H9 (cell line): ENCODE measurements at regions not wholly inside any gene's neighbourhood (a gene's known extent, or its start where the extent isn't known, plus 50 kb on each side); places are given as distances from the start of the nearest gene placed in this dataset.

Experiments
- DNase-seq: peaks from one replicate; pipeline ENCODE4 v3.0.0-alpha.2; 2017
- H2AFZ ChIP-seq: one replicate; pipeline ENCODE4 v1.6.1; 2013; ENCODE audit warnings: mild to moderate bottlenecking, low read length, control low read depth, moderate library complexity
- H2AK5ac ChIP-seq: 2 replicates; pipeline ENCODE4 v1.6.1; 2013; ENCODE audit warnings: low read length, control low read depth, mixed read lengths; ENCODE audit not compliant: insufficient read length
- H2BK120ac ChIP-seq: one replicate; pipeline ENCODE4 v1.6.1; 2013; ENCODE audit warnings: low read depth, mild to moderate bottlenecking, low read length, control low read depth, inconsistent platforms; ENCODE audit not compliant: poor library complexity, severe bottlenecking
- H2BK12ac ChIP-seq: 2 replicates; pipeline ENCODE4 v1.6.1; 2013; ENCODE audit warnings: low read length, control low read depth, mixed read lengths, low read depth; ENCODE audit not compliant: insufficient read length
- H2BK15ac ChIP-seq: 2 replicates; pipeline ENCODE4 v1.6.1; 2013; ENCODE audit warnings: low read depth, low read length, control low read depth
- H2BK20ac ChIP-seq: one replicate; pipeline ENCODE4 v1.6.1; 2013; ENCODE audit warnings: low read depth, mild to moderate bottlenecking, low read length, control low read depth, inconsistent platforms; ENCODE audit not compliant: poor library complexity, severe bottlenecking
- H2BK5ac ChIP-seq: 2 replicates; pipeline ENCODE4 v1.6.1; 2013; ENCODE audit warnings: low read length, control low read depth, mixed read lengths; ENCODE audit not compliant: insufficient read length
- H3K14ac ChIP-seq: 2 replicates; pipeline ENCODE4 v1.6.1; 2013; ENCODE audit warnings: low read length, control low read depth; ENCODE audit not compliant: insufficient read depth
- H3K18ac ChIP-seq: 2 replicates; pipeline ENCODE4 v1.6.1; 2013; ENCODE audit warnings: low read depth, mild to moderate bottlenecking, mixed read lengths, low read length, control low read depth; ENCODE audit not compliant: insufficient read length
- H3K23ac ChIP-seq: 2 replicates; pipeline ENCODE4 v1.6.1; 2013; ENCODE audit warnings: low read length, control low read depth, mixed read lengths, low read depth; ENCODE audit not compliant: insufficient read length
- H3K23me2 ChIP-seq: 2 replicates; pipeline ENCODE4 v1.6.1; 2013; ENCODE audit warnings: low read depth, mild to moderate bottlenecking, mixed read lengths, low read length, control low read depth; ENCODE audit not compliant: insufficient read length, poor library complexity, severe bottlenecking
- H3K27ac ChIP-seq: 2 replicates; pipeline ENCODE4 v1.5.1; 2013; ENCODE audit warnings: low read length, control low read depth, mixed read lengths, low read depth; ENCODE audit not compliant: insufficient read length
- H3K27me3 ChIP-seq: 2 replicates; pipeline ENCODE4 v1.6.1; 2013; ENCODE audit warnings: low read length, control low read depth, inconsistent platforms; ENCODE audit not compliant: insufficient read depth
- H3K4ac ChIP-seq: 2 replicates; pipeline ENCODE4 v1.6.1; 2013; ENCODE audit warnings: low read depth, mild to moderate bottlenecking, control low read depth, inconsistent platforms, low read length, moderate library complexity
- H3K4me1 ChIP-seq: 2 replicates; pipeline ENCODE4 v1.6.1; 2013; ENCODE audit warnings: low read length, control low read depth, inconsistent platforms; ENCODE audit not compliant: insufficient read depth
- H3K4me2 ChIP-seq: 2 replicates; pipeline ENCODE4 v1.6.1; 2013; ENCODE audit warnings: low read length, control low read depth, mixed read lengths; ENCODE audit not compliant: insufficient read length, insufficient read depth
- H3K56ac ChIP-seq: 2 replicates; pipeline ENCODE4 v1.6.1; 2013; ENCODE audit warnings: low read depth, mild to moderate bottlenecking, mixed read lengths, low read length, control low read depth; ENCODE audit not compliant: insufficient read length
- H3K79me1 ChIP-seq: 2 replicates; pipeline ENCODE4 v1.6.1; 2013; ENCODE audit warnings: low read depth, mild to moderate bottlenecking, moderate library complexity, low read length, control low read depth, inconsistent platforms; ENCODE audit not compliant: insufficient read depth, poor library complexity, severe bottlenecking
- H3K79me2 ChIP-seq: 2 replicates; pipeline ENCODE4 v1.6.1; 2013; ENCODE audit warnings: low read length, control low read depth, inconsistent platforms; ENCODE audit not compliant: insufficient read depth
- H3K9ac ChIP-seq: 2 replicates; pipeline ENCODE4 v1.6.1; 2013; ENCODE audit warnings: low read length, control low read depth, mixed read lengths; ENCODE audit not compliant: insufficient read length; ENCODE audit errors: extremely low read depth
- H3K9me3 ChIP-seq: one replicate; pipeline ENCODE4 v1.6.1; 2013; ENCODE audit warnings: low read depth, low read length, inconsistent platforms; ENCODE audit not compliant: control insufficient read depth
- H3T11ph ChIP-seq: one replicate; pipeline ENCODE4 v1.6.1; 2013; ENCODE audit warnings: mild to moderate bottlenecking, low read length, control low read depth, inconsistent platforms
- H4K20me1 ChIP-seq: one replicate; pipeline ENCODE4 v1.6.1; 2013; ENCODE audit not compliant: control insufficient read depth, insufficient read length, insufficient read depth
- H4K5ac ChIP-seq: 2 replicates; pipeline ENCODE4 v1.6.1; 2013; ENCODE audit warnings: low read depth, mild to moderate bottlenecking, mixed read lengths, low read length, control low read depth; ENCODE audit not compliant: insufficient read length
- H4K8ac ChIP-seq: replicated peaks from 2 replicates; pipeline ENCODE4 v1.6.1; 2013; ENCODE audit warnings: low read length, control low read depth, mixed read lengths, low read depth; ENCODE audit not compliant: insufficient read length
- H4K91ac ChIP-seq: 2 replicates; pipeline ENCODE4 v1.6.1; 2013; ENCODE audit warnings: low read depth, mild to moderate bottlenecking, moderate library complexity, mixed read lengths, low read length, control low read depth; ENCODE audit not compliant: insufficient read length
- H3K27ac Mint-ChIP-seq, 3 experiments: 2 replicates in 2 of 3; 3 replicates in 1 of 3; pipeline ENCODE4 v1.8.0; 2020 to 2021; ENCODE audit warnings: mixed read lengths in 3 of 3, mild to moderate bottlenecking in 1 of 3, moderate library complexity in 1 of 3
- H3K27me3 Mint-ChIP-seq: 2 replicates; pipeline ENCODE4 v1.8.0; 2021; ENCODE audit warnings: low read depth, mild to moderate bottlenecking, moderate library complexity, mixed read lengths
- H3K36me3 Mint-ChIP-seq, 3 experiments: 2 replicates in 2 of 3; 3 replicates in 1 of 3; pipeline ENCODE4 v1.8.0; 2020 to 2021; ENCODE audit warnings: low read depth in 3 of 3, mixed read lengths in 3 of 3; ENCODE audit not compliant: insufficient read depth in 1 of 3
- H3K4me1 Mint-ChIP-seq, 2 experiments: 2 replicates each; pipeline ENCODE4 v1.8.0; 2020; ENCODE audit warnings: mixed read lengths in 2 of 2
- H3K4me3 Mint-ChIP-seq, 2 experiments: 2 replicates in 1 of 2; 3 replicates in 1 of 2; pipeline ENCODE4 v1.8.0; 2020 to 2021; ENCODE audit warnings: mild to moderate bottlenecking in 2 of 2, mixed read lengths in 2 of 2, moderate library complexity in 1 of 2
- H3K9me3 Mint-ChIP-seq, 2 experiments: 2 replicates in 1 of 2; 3 replicates in 1 of 2; pipeline ENCODE4 v1.8.0; 2020; ENCODE audit warnings: mild to moderate bottlenecking in 2 of 2, mixed read lengths in 2 of 2, moderate library complexity in 1 of 2
- WGBS: extraction: QIAGEN DNeasy Blood & Tissue Kit; methylation state at CpG from one replicate; pipeline ENCODE4 v1.1.7; 2013; ENCODE audit warnings: missing lambda C conversion rate, low lambda C conversion rate, mixed read lengths; ENCODE audit not compliant: insufficient read length; ENCODE audit errors: extremely low coverage; 5-methylcytosine and 5-hydroxymethylcytosine counted together
- TF ChIP-seq, protein P1 (sequence below): fragments of 200-600 bp; sonication (generic); conservative IDR thresholded peaks from 3 replicates; pipeline ENCODE4 v1.8.0; 2021; ENCODE audit warnings: antibody characterized with exemption, mild to moderate bottlenecking

GRCh38 chr2:59936048-59936447, 617.4 kb downstream of the BCL11A start:
- no peak overlapping the region for H3K23ac ChIP-seq
- H3K79me1 ChIP-seq: no peaks in the 10 kb centered on the region
- H3K4me1 ChIP-seq: no peaks in the 10 kb centered on the region
- TF ChIP-seq, protein P1, sequence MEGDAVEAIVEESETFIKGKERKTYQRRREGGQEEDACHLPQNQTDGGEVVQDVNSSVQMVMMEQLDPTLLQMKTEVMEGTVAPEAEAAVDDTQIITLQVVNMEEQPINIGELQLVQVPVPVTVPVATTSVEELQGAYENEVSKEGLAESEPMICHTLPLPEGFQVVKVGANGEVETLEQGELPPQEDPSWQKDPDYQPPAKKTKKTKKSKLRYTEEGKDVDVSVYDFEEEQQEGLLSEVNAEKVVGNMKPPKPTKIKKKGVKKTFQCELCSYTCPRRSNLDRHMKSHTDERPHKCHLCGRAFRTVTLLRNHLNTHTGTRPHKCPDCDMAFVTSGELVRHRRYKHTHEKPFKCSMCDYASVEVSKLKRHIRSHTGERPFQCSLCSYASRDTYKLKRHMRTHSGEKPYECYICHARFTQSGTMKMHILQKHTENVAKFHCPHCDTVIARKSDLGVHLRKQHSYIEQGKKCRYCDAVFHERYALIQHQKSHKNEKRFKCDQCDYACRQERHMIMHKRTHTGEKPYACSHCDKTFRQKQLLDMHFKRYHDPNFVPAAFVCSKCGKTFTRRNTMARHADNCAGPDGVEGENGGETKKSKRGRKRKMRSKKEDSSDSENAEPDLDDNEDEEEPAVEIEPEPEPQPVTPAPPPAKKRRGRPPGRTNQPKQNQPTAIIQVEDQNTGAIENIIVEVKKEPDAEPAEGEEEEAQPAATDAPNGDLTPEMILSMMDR: no peak
- no peak overlapping the region for H2BK120ac ChIP-seq
- no peaks in the 10 kb centered on the region for H3K79me2 ChIP-seq
- no peak for DNase-seq
- no peak overlapping the region for H2BK5ac ChIP-seq
- no peak overlapping the region for H2BK15ac ChIP-seq
- no peak overlapping the region for H2AFZ ChIP-seq
- no peaks in the 10 kb centered on the region for H3K23me2 ChIP-seq
- Mint-ChIP-seq H3K9me3 (no peaks in the 10 kb centered on the region), H3K4me1 (peaks cover 3 to 4% of the 10 kb centered on the region in 2 experiments; a peak in 3 of 4 replicates), H3K27ac (no peak overlapping the region), H3K4me3 (no peak overlapping the region), H3K27me3 (no peaks in the 10 kb centered on the region), H3K36me3 (no peaks in the 10 kb centered on the region)
- H2AK5ac ChIP-seq: no peak overlapping the region
- H3K27ac ChIP-seq: no peak overlapping the region
- no peak overlapping the region for H3K18ac ChIP-seq
- no peak overlapping the region for H2BK20ac ChIP-seq
- H3K14ac ChIP-seq: no peak overlapping the region
- no peak overlapping the region for H4K5ac ChIP-seq
- H3K9ac ChIP-seq: no peak overlapping the region
- H4K20me1 ChIP-seq: no peaks in the 10 kb centered on the region
- H3K9me3 ChIP-seq: no peaks in the 10 kb centered on the region
- no peak overlapping the region for H4K91ac ChIP-seq
- no peak overlapping the region for H3K4ac ChIP-seq
- no peak overlapping the region for H2BK12ac ChIP-seq
- no peak overlapping the region for H3K56ac ChIP-seq
- no peak overlapping the region for H3T11ph ChIP-seq
- H3K27me3 ChIP-seq: no peaks in the 10 kb centered on the region
- no CpG with 5 or more reads among the region's 3 CpGs for WGBS
- no peak overlapping the region for H4K8ac ChIP-seq
- H3K4me2 ChIP-seq: no peak overlapping the region
